Mesenchymal stem cell (in vitro differentiated cells and primary cell): ENCODE measurements at regions not wholly inside any gene's neighbourhood (a gene's known extent, or its start where the extent isn't known, plus 50 kb on each side); places are given as distances from the start of the nearest gene placed in this dataset.

Experiments used
- DNase-seq: peaks from one replicate; pipeline ENCODE4 v3.0.0-alpha.2; 2013
- H2AFZ ChIP-seq: one replicate; pipeline ENCODE4 v1.6.1; 2013; ENCODE audit warnings: low read depth, mild to moderate bottlenecking, control low read depth, inconsistent platforms, low read length, moderate library complexity
- H2AK5ac ChIP-seq: 2 replicates; pipeline ENCODE4 v1.6.1; 2013; ENCODE audit warnings: low read length, moderate library complexity, mild to moderate bottlenecking, inconsistent platforms; ENCODE audit not compliant: severe bottlenecking
- H2BK120ac ChIP-seq: one replicate; pipeline ENCODE4 v1.6.1; 2013; ENCODE audit warnings: low read depth, mild to moderate bottlenecking, inconsistent platforms, low read length, moderate library complexity
- H2BK12ac ChIP-seq, 2 experiments: one replicate each; pipeline ENCODE4 v1.6.1; 2013; ENCODE audit warnings: inconsistent platforms in 2 of 2, low read length in 2 of 2, mild to moderate bottlenecking in 2 of 2, moderate library complexity in 2 of 2, control low read depth in 1 of 2
- H2BK15ac ChIP-seq: one replicate; pipeline ENCODE4 v1.6.1; 2013; ENCODE audit warnings: mild to moderate bottlenecking, low read depth, inconsistent platforms; ENCODE audit not compliant: poor library complexity, severe bottlenecking
- H2BK5ac ChIP-seq: 2 replicates; pipeline ENCODE4 v1.6.1; 2013; ENCODE audit warnings: low read depth, mild to moderate bottlenecking, low read length, control low read depth, inconsistent platforms; ENCODE audit not compliant: poor library complexity, severe bottlenecking
- H3K14ac ChIP-seq, 2 experiments: one replicate each; pipeline ENCODE4 v1.6.1; 2013; ENCODE audit warnings: inconsistent platforms in 2 of 2, low read length in 2 of 2, control low read depth in 1 of 2, mild to moderate bottlenecking in 1 of 2, moderate library complexity in 1 of 2
- H3K18ac ChIP-seq, 2 experiments: one replicate each; pipeline ENCODE4 v1.6.1; 2013; ENCODE audit warnings: inconsistent platforms in 2 of 2, low read length in 2 of 2, control low read depth in 1 of 2, low read depth in 1 of 2, mild to moderate bottlenecking in 1 of 2
- H3K23ac ChIP-seq, 2 experiments: one replicate each; pipeline ENCODE4 v1.6.1; 2013; ENCODE audit warnings: inconsistent platforms in 2 of 2, low read length in 2 of 2, mild to moderate bottlenecking in 2 of 2, moderate library complexity in 2 of 2, control low read depth in 1 of 2
- H3K27ac ChIP-seq: 2 replicates; pipeline ENCODE4 v1.5.1; 2013; ENCODE audit warnings: mild to moderate bottlenecking, moderate library complexity, low read length, control low read depth, inconsistent platforms; ENCODE audit not compliant: poor library complexity, severe bottlenecking
- H3K27me3 ChIP-seq, 2 experiments: 2 replicates each; pipeline versions ENCODE4 v1.6.1 to v1.7.0; 2013; ENCODE audit warnings: low read length in 2 of 2, mild to moderate bottlenecking in 2 of 2, moderate library complexity in 2 of 2, control low read depth in 1 of 2, inconsistent platforms in 1 of 2; ENCODE audit not compliant: control insufficient read depth in 1 of 2, insufficient read depth in 1 of 2
- H3K36me3 ChIP-seq, 2 experiments: 2 replicates each; pipeline versions ENCODE4 v1.6.1 to v1.7.0; 2013; ENCODE audit warnings: low read length in 2 of 2, control low read depth in 1 of 2, inconsistent platforms in 1 of 2, low read depth in 1 of 2, mild to moderate bottlenecking in 1 of 2; ENCODE audit not compliant: insufficient read depth in 2 of 2, control insufficient read depth in 1 of 2
- H3K4ac ChIP-seq, 2 experiments: one replicate each; pipeline ENCODE4 v1.6.1; 2013; ENCODE audit warnings: inconsistent platforms in 2 of 2, low read length in 2 of 2, mild to moderate bottlenecking in 2 of 2, moderate library complexity in 2 of 2, control low read depth in 1 of 2, low read depth in 1 of 2
- H3K4me1 ChIP-seq: 2 replicates; pipeline ENCODE4 v1.6.1; 2013; ENCODE audit warnings: low read depth, low read length, control low read depth; ENCODE audit not compliant: control insufficient read depth, insufficient read depth
- H3K4me2 ChIP-seq: 2 replicates; pipeline ENCODE4 v1.6.1; 2013; ENCODE audit warnings: low read length, mild to moderate bottlenecking, inconsistent platforms; ENCODE audit not compliant: poor library complexity, severe bottlenecking
- H3K4me3 ChIP-seq, 2 experiments: 2 replicates each; pipeline versions ENCODE4 v1.5.1 to v1.7.0; 2013; ENCODE audit warnings: low read length in 2 of 2, mild to moderate bottlenecking in 2 of 2, control low read depth in 1 of 2, low read depth in 1 of 2; ENCODE audit not compliant: insufficient read depth in 1 of 2
- H3K79me1 ChIP-seq: replicated peaks from 2 replicates; pipeline ENCODE4 v1.6.1; 2013; ENCODE audit warnings: mild to moderate bottlenecking, control low read depth, low read length, inconsistent platforms; ENCODE audit not compliant: poor library complexity, severe bottlenecking
- H3K9ac ChIP-seq: 2 replicates; pipeline ENCODE4 v1.7.0; 2013; ENCODE audit warnings: mild to moderate bottlenecking, low read length, moderate library complexity
- H3K9me3 ChIP-seq: 2 replicates; pipeline ENCODE4 v1.7.0; 2013; ENCODE audit warnings: mild to moderate bottlenecking, low read length; ENCODE audit not compliant: control insufficient read depth
- H4K8ac ChIP-seq: one replicate; pipeline ENCODE4 v1.6.1; 2013; ENCODE audit warnings: inconsistent platforms, mild to moderate bottlenecking, low read length, moderate library complexity
- H4K91ac ChIP-seq: one replicate; pipeline ENCODE4 v1.6.1; 2013; ENCODE audit warnings: mild to moderate bottlenecking, low read length, inconsistent platforms
- WGBS: methylation state at CpG from one replicate; pipeline ENCODE4 v1.1.7; 2013; ENCODE audit warnings: mixed read lengths; 5-methylcytosine and 5-hydroxymethylcytosine counted together

DNA sequence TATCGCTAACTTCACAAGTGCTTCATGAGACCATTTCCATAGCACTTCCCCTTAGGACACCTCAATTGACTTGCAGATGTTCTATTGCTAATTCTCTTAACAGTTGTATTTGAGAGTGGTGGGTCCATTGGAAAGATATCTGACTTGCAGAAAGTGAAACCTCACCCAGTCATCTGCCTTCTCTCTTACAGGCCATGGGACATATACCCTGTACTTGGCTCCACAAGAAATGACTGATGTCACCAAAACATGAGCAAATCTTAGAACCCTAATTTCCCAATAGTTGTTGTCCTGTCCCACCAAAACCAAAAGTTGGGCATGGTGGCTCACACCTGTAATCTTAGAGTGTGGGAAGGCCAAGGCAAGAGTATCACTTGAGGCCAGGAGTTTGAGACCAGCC is 101.9 kb upstream of the MAML3 start:
- peak overlapping the region; percentile 13 for H3K9ac ChIP-seq
- no peak overlapping the region for H2BK15ac ChIP-seq
- H3K23ac ChIP-seq: no peak overlapping the region
- H3K4ac ChIP-seq: no peak overlapping the region
- H2AK5ac ChIP-seq: peak overlapping the region; percentile 76
- H2BK120ac ChIP-seq: no peak overlapping the region
- no peak overlapping the region for H3K27ac ChIP-seq
- H4K91ac ChIP-seq: no peak overlapping the region
- peak overlapping the region in 1 of 2 experiments; percentile 9 for H3K18ac ChIP-seq
- H3K4me1 ChIP-seq: peaks cover 20% of the 10 kb centered on the region
- no peaks in the 10 kb centered on the region for H3K36me3 ChIP-seq
- H3K4me3 ChIP-seq: no peak overlapping the region
- 100% methylated on average over 1 of the region's 1 CpG for WGBS
- no peak overlapping the region for H2AFZ ChIP-seq
- no peaks in the 10 kb centered on the region for H3K79me1 ChIP-seq
- H4K8ac ChIP-seq: no peak overlapping the region
- no peak overlapping the region for H2BK5ac ChIP-seq
- no peak overlapping the region for H3K4me2 ChIP-seq
- no peak for DNase-seq
- no peaks in the 10 kb centered on the region for H3K27me3 ChIP-seq
- H2BK12ac ChIP-seq: peak overlapping the region in 1 of 2 experiments; percentile 28
- no peak overlapping the region for H3K14ac ChIP-seq
- H3K9me3 ChIP-seq: no peaks in the 10 kb centered on the region

GRCh38 chr4:140255467-140255866 is 101.5 kb upstream of the MAML3 start:
- H3K79me1 ChIP-seq: no peaks in the 10 kb centered on the region
- no peaks in the 10 kb centered on the region for H3K27me3 ChIP-seq
- H3K27ac ChIP-seq: no peak overlapping the region
- H2BK120ac ChIP-seq: no peak overlapping the region
- no peak overlapping the region for H2BK12ac ChIP-seq
- H3K4me1 ChIP-seq: peaks cover 20% of the 10 kb centered on the region
- no peak overlapping the region for H4K8ac ChIP-seq
- H3K9me3 ChIP-seq: no peaks in the 10 kb centered on the region
- no peak overlapping the region for H3K4me3 ChIP-seq
- no peak overlapping the region for H3K18ac ChIP-seq
- no peak overlapping the region for H3K4ac ChIP-seq
- H3K9ac ChIP-seq: peak overlapping the region; percentile 64
- H3K14ac ChIP-seq: no peak overlapping the region
- no peak overlapping the region for H2BK5ac ChIP-seq
- no peaks in the 10 kb centered on the region for H3K36me3 ChIP-seq
- no peak overlapping the region for H3K23ac ChIP-seq
- DNase-seq: peak; percentile 25
- no peak overlapping the region for H2AFZ ChIP-seq
- no peak overlapping the region for H4K91ac ChIP-seq
- no peak overlapping the region for H2BK15ac ChIP-seq
- 60% methylated on average over 3 of the region's 5 CpGs for WGBS
- no peak overlapping the region for H2AK5ac ChIP-seq
- H3K4me2 ChIP-seq: no peak overlapping the region

DNA sequence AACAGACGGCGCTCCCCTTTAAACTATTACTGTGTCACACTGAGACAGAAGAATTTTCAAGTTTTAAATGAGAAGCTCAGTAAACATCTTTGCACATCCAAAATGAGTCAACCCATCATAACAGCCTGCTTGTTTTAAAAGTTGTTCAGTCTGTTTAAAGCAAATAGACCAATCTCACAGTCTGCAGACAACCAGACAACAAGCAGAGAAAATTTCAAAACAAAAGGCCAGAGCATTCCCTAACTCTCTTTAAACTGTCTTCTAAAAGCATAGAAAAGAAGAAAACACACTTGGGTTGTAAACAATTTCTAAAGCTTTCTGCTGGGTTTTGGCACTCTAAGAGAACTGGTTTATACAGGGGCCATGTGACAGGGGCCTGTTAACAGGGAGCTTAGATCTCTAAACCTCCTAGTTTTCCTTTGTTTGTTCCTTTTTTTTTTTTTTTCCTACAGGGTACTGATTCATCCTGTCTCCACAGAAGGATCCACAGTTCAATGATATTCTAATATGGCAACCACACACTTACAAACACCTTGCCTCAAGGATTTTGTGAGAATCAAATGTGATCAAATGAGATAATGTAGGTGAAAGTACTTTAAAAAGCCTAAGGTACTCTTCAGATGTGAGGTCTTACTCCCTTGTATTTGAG is 100.8 kb upstream of the MAML3 start:
- WGBS: 68% methylated on average over 2 of the region's 2 CpGs
- H3K18ac ChIP-seq: no peak overlapping the region
- H3K4me1 ChIP-seq: peaks cover 20% of the 10 kb centered on the region
- H2BK120ac ChIP-seq: no peak overlapping the region
- no peak overlapping the region for H2AK5ac ChIP-seq
- H3K9me3 ChIP-seq: no peaks in the 10 kb centered on the region
- no peaks in the 10 kb centered on the region for H3K27me3 ChIP-seq
- no peak overlapping the region for H4K8ac ChIP-seq
- H3K23ac ChIP-seq: no peak overlapping the region
- DNase-seq: peak; percentile 54
- H3K4ac ChIP-seq: no peak overlapping the region
- no peak overlapping the region for H3K4me2 ChIP-seq
- H3K9ac ChIP-seq: peak overlapping the region; percentile 64
- no peak overlapping the region for H2BK12ac ChIP-seq
- H2BK5ac ChIP-seq: no peak overlapping the region
- no peak overlapping the region for H2AFZ ChIP-seq
- no peak overlapping the region for H2BK15ac ChIP-seq
- H4K91ac ChIP-seq: no peak overlapping the region
- no peak overlapping the region for H3K14ac ChIP-seq
- H3K36me3 ChIP-seq: no peaks in the 10 kb centered on the region
- no peak overlapping the region for H3K4me3 ChIP-seq
- H3K79me1 ChIP-seq: no peaks in the 10 kb centered on the region
- no peak overlapping the region for H3K27ac ChIP-seq

DNA sequence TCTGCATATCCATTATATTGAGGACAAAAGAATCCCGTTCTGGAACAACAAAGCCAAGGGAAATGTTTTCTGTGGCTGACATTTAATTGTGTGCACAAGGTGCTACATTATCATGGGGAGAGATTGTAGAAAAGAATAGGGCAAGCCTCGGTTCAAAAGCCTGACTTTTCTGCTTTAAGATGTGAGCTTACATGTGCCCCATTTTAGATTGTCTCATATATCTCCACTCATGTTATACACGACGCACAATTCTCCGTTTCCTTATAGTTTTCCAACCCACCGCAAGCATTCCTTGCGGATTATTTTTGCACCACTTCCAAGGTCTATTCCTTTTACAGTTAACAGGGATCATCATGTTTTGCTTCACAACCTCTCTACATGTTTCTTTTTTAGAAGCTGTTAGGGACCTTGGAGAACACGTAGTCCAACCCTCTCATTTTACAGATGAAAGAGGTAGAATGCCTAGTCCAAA is 99.6 kb upstream of the MAML3 start:
- H2AK5ac ChIP-seq: no peak overlapping the region
- H2BK15ac ChIP-seq: no peak overlapping the region
- H3K27ac ChIP-seq: no peak overlapping the region
- no peaks in the 10 kb centered on the region for H3K27me3 ChIP-seq
- H2BK120ac ChIP-seq: no peak overlapping the region
- H2BK5ac ChIP-seq: no peak overlapping the region
- H3K23ac ChIP-seq: no peak overlapping the region
- peak overlapping the region; percentile 82 to 94 for H2BK12ac ChIP-seq
- H2AFZ ChIP-seq: no peak overlapping the region
- peak overlapping the region; percentile 64 for H3K9ac ChIP-seq
- DNase-seq: no peak
- no peak overlapping the region for H4K91ac ChIP-seq
- no peak overlapping the region for H4K8ac ChIP-seq
- no peak overlapping the region for H3K4me2 ChIP-seq
- no peaks in the 10 kb centered on the region for H3K9me3 ChIP-seq
- peak overlapping the region in 1 of 2 experiments; percentile 14 for H3K4me3 ChIP-seq
- H3K18ac ChIP-seq: no peak overlapping the region
- no peak overlapping the region for H3K14ac ChIP-seq
- no peaks in the 10 kb centered on the region for H3K79me1 ChIP-seq
- no peaks in the 10 kb centered on the region for H3K36me3 ChIP-seq
- H3K4me1 ChIP-seq: peaks cover 21% of the 10 kb centered on the region
- 76% methylated on average over 8 of the region's 8 CpGs for WGBS
- no peak overlapping the region for H3K4ac ChIP-seq
